ENCODE measurements at regions not wholly inside any gene's neighbourhood (a gene's known extent, or its start where the extent isn't known, plus 50 kb on each side); places are given as distances from the start of the nearest gene placed in this dataset.
"Not testable (repeated sequence)": the region's sequence is repeated elsewhere in the genome, so short reads cannot be mapped to it uniquely, and the experiment has no call there.

GRCh38 chr2:147003081-147003480, 841.7 kb upstream of the ACVR2A start:
- DNase-seq (ENCODE audit: low spot score) (no peak), ATAC-seq (ENCODE audit: low FRiP score) (no peak)
- TF ChIP-seq, protein P1, sequence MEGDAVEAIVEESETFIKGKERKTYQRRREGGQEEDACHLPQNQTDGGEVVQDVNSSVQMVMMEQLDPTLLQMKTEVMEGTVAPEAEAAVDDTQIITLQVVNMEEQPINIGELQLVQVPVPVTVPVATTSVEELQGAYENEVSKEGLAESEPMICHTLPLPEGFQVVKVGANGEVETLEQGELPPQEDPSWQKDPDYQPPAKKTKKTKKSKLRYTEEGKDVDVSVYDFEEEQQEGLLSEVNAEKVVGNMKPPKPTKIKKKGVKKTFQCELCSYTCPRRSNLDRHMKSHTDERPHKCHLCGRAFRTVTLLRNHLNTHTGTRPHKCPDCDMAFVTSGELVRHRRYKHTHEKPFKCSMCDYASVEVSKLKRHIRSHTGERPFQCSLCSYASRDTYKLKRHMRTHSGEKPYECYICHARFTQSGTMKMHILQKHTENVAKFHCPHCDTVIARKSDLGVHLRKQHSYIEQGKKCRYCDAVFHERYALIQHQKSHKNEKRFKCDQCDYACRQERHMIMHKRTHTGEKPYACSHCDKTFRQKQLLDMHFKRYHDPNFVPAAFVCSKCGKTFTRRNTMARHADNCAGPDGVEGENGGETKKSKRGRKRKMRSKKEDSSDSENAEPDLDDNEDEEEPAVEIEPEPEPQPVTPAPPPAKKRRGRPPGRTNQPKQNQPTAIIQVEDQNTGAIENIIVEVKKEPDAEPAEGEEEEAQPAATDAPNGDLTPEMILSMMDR (IDR thresholded peaks at IDR 0.05), result no peak

GRCh38 chr2:147002256-147002655, 842.6 kb upstream of the ACVR2A start:
- no peak for ATAC-seq (ENCODE audit: low FRiP score)
- DNase-seq (ENCODE audit: low spot score), result no peak
- TF ChIP-seq, protein P1 (IDR thresholded peaks at IDR 0.05), result no peak

- TF ChIP-seq, protein P1 (IDR thresholded peaks at IDR 0.05), result no peak
- no peak for ATAC-seq (ENCODE audit: low FRiP score)
- DNase-seq (ENCODE audit: low spot score), result no peak
Observed at GRCh38 chr2:147001061-147001460, 843.8 kb upstream of the ACVR2A start.

GRCh38 chr2:147000151-147000550, 844.7 kb upstream of the ACVR2A start:
- DNase-seq (ENCODE audit: low spot score); ATAC-seq (ENCODE audit: low FRiP score): not testable (repeated sequence)

DNA sequence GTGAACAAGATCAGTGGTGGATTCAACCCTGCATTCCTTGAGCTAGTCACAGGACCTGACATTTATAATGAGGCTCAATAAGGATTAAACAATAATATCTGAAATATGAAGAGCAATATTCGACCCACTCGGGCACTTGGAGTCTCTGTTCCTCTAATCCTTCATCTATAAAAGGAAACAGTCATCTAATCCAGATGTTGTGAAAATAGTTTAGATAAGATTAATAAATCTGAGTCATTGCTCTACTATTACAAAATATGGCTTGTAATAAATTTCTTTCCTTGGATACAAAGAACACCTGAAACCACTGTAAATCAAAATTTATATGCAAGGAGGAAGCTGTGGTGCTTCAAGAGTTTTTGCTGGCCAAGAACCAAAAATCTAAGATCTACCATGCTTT, 846.9 kb upstream of the ACVR2A start:
- DNase-seq (ENCODE audit: low spot score), result no peak
- ATAC-seq (ENCODE audit: low FRiP score), result peak; percentile 59
- TF ChIP-seq, protein P1 (IDR thresholded peaks at IDR 0.05), result no peak

- ATAC-seq (ENCODE audit: low FRiP score) (no peak), DNase-seq (ENCODE audit: low spot score) (no peak)
- TF ChIP-seq, protein P1 (IDR thresholded peaks at IDR 0.05), result no peak
Observed at GRCh38 chr2:146997488-146997887, 847.3 kb upstream of the ACVR2A start.

DNA sequence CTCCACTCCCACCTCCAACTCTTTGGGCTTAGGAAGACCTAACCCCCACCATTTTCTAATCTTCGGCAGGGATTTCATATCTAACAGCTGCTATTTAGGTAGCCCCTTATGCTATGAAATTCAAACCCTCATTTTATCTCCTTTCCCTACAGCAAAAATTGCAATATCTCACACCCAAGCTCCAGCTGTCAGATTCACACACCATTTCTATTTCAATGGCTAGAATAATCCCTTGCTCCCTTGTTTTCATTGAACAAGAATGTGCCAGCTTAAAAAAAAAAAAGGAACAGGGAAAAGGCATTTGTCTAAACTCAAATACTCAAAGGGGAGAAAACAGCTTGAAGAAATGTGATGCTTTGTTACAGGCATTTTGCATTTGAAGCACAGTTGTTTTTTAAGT, 850.6 kb upstream of the ACVR2A start:
- DNase-seq (ENCODE audit: low spot score) (no peak), ATAC-seq (ENCODE audit: low FRiP score) (no peak)
- TF ChIP-seq, protein P1 (IDR thresholded peaks at IDR 0.05), result no peak

DNA sequence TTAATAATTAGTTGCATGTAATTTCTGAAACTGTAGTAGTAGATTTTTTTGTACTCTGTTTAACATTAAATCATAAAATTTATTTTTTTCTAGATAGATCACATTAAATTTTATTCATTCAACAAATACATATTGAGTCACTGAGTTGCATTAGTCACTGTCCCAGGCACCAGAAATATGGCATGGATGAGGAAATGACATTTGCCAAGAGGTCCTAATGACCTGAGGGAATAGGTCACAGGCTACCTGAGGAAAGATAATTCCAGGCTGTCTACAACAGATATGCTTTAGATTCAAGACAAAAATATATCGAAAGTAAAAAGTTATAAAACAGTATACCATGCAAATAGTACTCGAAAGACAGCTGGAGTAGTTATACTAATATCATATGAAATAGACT, 852.4 kb upstream of the ACVR2A start:
- ATAC-seq (ENCODE audit: low FRiP score) (no peak), DNase-seq (ENCODE audit: low spot score) (no peak)
- TF ChIP-seq, protein P1 (IDR thresholded peaks at IDR 0.05), result no peak

Measured in omental fat pad (tissue), 3 donors.